Right lobe of liver (tissue), 4 donors: ENCODE measurements at regions not wholly inside any gene's neighbourhood (a gene's known extent, or its start where the extent isn't known, plus 50 kb on each side); places are given as distances from the start of the nearest gene placed in this dataset.

Experiments used
- POLR2A ChIP-seq: fragments of 450-650 bp; IDR thresholded peaks from one replicate; pipeline ENCODE4 v1.6.1; 2017; ENCODE audit warnings: antibody characterized with exemption, mild to moderate bottlenecking
- TF ChIP-seq, protein P1 (sequence below), 4 donors: fragments of 200-600 bp in 3 of 4; fragments of 450-650 bp in 1 of 4; IDR thresholded peaks; one replicate each; pipeline versions ENCODE4 v1.5.1 to v1.8.0; 2016 to 2022; ENCODE audit warnings: antibody characterized with exemption in 4 of 4, mild to moderate bottlenecking in 2 of 4
- donor health status: DM: no; HTN: no; CAD: no.
- donor health status: DM: no; HTN: no; CAD: no.
- donor health status: DM: no; HTN: yes; CAD: no.

DNA sequence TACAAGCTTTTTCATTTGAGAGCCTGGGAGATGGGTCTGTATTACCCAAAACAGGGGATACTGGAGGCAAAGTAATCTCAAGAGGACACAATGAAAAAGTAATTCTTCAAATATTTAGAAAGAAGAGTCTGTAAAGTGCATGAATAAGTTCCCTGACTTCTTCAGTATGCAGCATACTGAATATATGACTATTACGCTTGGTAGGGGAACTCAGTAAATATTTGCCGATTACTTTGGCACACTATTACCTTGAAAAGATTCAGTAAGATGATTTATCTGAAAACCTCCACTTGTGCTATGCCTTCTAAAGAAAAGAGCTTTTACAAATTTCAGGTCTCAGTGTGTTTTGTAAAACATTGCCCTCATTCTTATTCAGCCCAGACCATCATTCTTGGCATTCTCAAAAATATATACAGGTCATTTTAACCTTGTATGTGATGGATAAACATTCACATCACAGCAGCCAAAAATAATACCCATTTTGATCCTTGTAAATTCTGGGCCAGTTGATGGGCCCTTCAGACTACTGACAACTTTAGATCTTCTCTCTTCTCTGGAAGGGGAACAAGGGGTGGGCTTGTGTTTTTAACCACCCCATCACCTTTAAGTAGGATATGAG is 125.9 kb downstream of the EDN1 start:
- TF ChIP-seq, protein P1, sequence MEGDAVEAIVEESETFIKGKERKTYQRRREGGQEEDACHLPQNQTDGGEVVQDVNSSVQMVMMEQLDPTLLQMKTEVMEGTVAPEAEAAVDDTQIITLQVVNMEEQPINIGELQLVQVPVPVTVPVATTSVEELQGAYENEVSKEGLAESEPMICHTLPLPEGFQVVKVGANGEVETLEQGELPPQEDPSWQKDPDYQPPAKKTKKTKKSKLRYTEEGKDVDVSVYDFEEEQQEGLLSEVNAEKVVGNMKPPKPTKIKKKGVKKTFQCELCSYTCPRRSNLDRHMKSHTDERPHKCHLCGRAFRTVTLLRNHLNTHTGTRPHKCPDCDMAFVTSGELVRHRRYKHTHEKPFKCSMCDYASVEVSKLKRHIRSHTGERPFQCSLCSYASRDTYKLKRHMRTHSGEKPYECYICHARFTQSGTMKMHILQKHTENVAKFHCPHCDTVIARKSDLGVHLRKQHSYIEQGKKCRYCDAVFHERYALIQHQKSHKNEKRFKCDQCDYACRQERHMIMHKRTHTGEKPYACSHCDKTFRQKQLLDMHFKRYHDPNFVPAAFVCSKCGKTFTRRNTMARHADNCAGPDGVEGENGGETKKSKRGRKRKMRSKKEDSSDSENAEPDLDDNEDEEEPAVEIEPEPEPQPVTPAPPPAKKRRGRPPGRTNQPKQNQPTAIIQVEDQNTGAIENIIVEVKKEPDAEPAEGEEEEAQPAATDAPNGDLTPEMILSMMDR (IDR thresholded peaks at IDR 0.05): no peak
- TF ChIP-seq POLR2A: no peak
